ENCODE measurements at regions not wholly inside any gene's neighbourhood (a gene's known extent, or its start where the extent isn't known, plus 50 kb on each side); places are given as distances from the start of the nearest gene placed in this dataset.
"Not testable (repeated sequence)": the region's sequence is repeated elsewhere in the genome, so short reads cannot be mapped to it uniquely, and the experiment has no call there.

DNA sequence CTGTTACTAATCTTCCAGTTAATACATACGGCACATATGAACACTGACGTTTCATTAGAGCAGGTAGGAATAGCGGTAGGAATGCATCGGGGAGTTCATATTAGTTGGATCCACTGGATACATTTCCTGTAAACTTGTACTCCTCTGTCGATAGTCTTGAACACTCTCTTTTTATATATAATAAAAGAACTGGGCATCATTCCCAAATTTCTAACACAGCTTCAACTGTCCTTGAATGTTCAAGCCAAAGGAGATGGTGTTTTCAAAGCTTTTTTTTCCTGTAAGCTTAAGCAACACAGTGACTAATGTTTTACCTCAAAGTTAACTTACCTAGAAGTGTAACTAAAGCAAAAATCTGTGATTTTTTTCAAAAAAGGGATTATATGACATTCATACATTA lies 195.3 kb downstream of the UTRN start:
- no peak for DNase-seq

DNA sequence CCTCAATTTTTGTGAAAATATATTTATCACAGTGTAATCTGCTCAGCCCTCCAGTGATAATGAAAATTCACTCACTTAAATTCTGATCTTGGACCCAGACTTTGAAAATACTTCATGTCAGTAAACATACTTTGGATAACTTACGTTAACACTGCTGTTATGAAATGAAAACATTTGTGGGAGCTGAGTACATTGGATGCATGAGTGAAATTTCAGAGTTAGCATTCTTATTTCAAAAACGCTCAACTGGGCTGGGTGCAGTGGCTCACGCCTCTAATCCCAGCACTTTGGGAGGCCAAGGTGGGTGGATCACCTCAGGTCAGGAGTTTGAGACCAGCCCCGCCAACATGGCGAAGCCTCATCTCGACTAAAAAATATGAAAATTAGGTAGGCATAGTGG lies 196.4 kb downstream of the UTRN start:
- no peak for DNase-seq

DNA sequence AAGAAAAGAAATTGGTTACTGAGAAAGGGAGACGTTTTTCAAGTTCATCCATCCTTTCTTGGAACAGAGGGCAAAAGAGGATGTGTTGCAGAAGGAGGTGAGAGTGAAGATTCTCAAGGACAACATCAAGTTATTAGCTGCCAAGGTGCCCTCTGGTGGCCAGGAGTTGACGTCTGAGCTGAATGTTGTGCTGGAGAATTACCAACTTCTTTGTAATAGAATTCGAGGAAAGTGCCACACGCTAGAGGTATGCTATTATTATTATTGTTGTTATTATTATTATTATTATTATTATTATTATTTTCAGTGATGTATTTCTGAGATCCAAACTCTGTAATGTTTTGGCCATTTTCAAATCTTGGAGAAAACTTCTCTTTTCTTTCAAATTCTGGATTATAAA lies 197.0 kb downstream of the UTRN start:
- DNase-seq = peak; percentile 70

DNA sequence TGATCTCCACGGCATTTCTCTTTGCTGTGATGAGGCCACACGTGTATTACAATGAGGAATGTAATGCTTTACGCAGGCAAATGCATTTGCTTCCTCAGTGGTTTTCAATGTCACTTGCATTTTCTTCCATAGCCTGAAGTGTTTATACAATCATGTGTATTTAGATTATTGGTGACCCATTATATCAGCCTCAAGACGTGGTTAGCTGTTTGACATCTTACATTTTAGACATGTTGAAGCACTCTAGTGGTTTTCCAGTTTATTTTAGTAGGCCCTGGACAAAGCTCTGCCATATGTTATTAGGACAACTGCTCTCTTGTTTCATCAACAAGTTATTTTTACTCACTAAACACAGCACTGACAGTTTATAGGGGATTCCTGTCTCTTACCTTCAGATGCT lies 200.4 kb downstream of the UTRN start:
- DNase-seq = no peak

DNA sequence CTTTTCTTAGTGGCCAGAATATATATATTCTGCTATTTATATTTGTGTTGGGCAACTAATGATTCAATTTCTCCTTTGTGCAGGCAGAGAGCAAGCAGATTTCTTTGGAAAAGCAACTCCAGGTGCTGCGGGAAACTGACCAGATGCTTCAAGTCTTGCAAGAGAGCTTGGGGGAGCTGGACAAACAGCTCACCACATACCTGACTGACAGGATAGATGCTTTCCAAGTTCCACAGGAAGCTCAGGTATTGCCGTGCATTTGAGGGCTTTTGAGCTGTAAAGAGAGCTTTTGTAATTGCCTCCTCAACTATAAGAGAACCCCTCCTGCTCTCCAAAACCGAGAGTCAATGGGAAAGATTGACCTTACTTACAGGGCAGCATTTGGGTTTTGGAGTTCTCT lies 203.5 kb downstream of the UTRN start:
- DNase-seq = no peak

DNA sequence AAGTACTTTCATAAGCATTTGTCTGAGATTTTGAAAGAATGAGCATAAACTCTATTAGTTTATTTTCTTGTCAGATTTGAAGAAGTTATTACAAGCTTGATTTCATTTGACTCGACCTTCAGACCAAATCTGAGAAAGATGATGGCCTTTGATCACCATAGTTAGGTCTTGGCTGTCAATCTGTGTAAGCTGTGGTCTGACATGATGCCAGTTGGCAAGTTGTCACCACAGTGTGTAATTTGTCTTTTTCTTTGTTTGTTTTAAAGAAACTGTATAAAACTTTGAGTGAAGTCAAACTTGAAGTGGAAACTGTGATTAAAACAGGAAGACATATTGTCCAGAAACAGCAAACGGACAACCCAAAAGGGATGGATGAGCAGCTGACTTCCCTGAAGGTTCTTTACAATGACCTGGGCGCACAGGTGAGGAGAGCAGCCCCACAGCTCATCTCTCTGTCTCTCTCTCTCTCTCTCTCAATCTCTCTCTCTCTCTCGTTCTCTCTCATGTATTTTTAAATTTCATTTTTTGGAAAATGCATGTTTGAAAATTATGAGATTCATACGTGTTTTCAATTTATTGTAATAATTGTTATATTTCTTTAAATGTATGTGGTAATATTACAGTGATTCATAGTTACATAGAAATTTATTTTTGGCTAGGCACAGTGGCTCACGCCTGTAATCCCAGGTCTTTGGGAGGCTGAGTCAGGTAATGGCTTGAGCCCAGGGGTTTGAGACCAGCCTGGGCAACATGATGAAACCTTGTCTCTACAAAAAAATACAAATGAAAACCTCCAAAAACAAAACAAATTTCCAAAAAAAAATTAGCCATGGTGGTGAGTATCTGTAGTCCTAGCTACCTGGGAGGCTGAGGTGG lies 208.1 kb downstream of the UTRN start:
- no peak for DNase-seq

DNA sequence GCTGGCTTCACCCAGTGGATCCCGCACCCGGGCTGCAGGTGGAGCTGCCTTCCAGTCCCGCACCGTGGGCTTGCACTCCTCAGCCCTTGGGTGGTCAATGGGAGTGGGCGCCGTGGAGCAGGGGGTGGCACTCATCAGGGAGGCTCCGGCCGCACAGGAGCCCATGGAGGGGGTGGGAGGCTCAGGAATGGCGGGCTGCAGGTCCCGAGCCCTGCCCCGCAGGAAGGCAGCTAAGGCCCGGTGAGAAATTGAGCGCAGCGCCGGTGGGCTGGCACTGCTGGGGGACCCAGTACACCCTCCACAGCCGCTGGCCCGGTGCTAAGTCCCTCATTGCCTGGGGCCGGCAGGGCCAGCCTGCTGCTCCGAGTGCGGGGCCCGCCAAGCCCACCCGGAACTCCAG lies 209.9 kb downstream of the UTRN start:
- DNase-seq = not testable (repeated sequence)

DNA sequence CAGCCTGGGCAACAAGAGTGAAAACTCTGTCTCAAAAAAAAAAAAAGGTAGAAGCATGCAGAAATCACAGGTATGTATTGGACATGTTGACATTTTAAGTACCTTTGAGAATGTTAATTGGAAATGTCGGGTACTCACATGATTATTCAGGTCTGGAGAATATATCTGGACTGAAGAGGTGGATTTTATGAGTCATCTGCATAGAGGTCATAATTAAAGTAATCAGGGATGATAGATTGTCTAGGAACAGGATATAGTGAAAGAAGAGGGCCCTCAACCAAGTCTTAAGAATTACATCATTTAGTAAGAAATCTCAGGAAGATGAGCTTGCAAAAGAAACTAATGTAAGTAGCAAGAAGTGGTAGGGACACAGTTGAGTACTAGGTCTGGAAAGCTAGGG lies 212.5 kb downstream of the UTRN start:
- DNase-seq = no peak

DNA sequence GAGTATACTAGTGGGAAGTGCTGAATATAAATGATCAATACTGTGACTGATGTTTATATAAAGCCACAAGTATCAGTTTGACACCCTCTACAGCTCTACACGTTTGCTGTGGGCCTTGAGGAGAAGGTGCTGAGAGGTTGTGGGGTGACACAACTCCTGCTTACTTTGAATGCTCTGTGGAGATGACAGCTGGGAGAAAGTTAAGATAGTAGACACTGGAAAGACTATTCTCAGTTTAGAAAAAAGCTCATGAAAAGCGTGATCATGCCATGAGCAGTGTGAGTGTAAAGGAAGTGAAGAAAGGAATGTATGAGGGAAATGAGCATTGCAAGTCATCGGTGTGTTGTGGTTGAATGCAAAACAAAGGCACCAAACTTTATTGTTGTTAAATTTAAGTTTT lies 215.8 kb downstream of the UTRN start:
- no peak for DNase-seq

DNA sequence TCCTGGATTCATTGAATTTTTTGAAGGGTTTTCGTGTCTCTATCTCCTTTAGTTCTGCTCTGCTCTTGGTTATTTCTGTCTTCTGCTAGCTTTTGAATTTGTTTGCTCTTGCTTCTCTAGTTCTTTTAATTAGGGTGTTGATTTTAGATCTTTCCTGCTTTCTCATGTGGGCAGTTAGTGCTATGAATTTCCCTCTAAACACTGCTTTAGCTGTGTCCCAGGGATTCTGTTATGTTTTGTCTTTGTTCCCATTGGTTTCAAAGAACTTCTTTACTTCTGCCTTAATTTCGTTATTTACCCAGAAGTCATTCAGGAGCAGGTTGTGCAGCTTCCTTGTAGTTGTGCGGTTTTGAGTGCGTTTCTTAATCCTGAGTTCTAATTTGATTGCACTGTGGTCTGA lies 220.1 kb downstream of the UTRN start:
- DNase-seq = not testable (repeated sequence)

DNA sequence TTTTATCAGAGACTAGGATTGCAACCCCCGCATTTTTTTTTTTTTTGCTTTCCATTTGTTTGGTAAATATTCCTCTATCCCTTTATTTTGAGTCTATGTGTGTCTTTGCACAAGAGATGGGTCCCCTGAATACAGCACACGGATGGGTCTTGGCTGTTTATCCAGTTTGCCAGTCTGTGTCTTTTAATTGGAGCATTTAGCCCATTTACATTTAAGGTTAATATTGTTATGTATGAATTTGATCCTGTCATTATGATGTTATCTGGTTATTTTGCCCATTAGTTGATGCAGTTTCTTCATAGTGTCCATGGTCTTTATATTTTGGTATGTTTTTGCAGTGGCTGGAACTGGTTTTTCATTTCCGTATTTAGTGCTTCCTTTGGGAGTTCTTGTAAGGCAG lies 220.9 kb downstream of the UTRN start:
- DNase-seq = not testable (repeated sequence)

DNA sequence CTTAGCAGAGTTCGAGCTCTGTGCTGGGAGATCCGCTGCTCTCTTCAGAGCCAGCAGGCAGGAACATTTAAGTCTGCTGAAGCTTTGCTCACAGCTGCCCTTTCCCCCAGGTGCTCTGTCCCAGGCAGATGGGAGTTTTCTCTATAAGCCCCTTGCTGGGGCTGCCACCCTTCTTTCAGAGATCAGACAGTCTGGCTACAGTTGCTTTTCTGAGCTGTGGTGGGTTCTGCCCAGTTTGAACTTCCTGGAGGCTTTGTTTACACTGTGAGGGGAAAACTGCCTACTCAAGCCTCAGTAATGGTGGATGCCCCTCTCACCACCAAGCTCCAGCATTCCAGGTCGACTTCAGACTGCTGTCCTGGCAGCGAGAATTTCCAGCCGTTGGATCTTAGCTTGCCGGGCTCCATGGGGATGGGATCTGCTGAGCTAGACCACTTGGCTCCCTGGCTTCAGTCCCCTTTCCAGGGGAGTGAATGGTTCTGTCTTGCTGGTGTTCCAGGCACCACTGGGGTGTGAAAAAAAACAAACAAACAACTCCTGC lies 222.7 kb downstream of the UTRN start:
- not testable (repeated sequence) for DNase-seq

DNA sequence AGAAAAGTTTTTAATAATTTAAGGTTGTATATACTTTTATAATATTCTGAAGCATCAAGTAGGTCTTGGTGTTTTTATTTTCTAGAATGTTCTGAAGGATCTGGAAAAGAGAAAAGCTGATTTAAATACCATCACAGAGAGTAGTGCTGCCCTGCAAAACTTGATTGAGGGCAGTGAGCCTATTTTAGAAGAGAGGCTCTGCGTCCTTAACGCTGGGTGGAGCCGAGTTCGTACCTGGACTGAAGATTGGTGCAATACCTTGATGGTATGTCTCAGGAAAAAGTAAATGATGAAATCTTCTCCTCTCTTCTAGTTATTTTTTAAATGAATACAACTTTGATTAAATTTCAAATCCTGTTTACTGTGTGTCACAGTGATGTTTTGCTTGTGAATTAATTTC lies 225.7 kb downstream of the UTRN start:
- no peak for DNase-seq

DNA sequence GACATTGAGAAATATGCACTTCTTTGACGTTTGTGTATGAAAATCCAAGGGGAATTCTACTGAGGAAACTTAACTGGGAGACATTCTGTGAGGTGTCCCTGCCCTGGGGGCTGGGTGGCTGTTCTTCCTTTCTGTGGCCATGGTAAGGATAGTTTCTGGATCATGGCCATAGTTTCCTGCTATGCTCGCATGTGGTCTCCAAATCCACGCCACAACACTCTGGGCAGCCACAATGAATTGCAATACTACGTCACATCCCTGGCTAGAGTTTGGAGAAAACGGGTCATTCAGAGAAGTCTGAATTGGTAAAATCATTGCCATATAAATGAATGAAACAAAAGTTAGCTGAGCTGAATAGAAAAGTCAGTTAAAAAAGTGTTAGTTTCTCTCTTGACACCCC lies 230.6 kb downstream of the UTRN start:
- DNase-seq = no peak

DNA sequence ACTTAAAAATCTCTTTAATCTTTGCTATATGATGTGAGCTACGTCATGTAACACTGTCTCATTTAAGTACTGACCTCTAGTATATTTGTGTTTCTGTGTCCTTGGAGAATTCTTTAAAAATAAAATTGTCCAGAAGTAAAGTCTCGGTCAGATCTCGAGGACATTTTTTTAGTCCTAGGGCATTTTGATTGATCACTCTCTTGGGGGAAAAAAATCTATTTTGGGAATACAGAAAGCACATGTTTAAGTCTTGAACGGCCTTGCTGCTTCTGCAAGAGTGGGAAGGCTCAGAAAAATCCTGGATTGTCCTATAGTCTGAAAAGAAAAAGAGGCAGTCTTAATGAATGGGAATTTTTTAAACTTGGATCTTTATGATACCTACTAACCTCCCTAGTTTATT lies 234.3 kb downstream of the UTRN start:
- DNase-seq = no peak

DNA sequence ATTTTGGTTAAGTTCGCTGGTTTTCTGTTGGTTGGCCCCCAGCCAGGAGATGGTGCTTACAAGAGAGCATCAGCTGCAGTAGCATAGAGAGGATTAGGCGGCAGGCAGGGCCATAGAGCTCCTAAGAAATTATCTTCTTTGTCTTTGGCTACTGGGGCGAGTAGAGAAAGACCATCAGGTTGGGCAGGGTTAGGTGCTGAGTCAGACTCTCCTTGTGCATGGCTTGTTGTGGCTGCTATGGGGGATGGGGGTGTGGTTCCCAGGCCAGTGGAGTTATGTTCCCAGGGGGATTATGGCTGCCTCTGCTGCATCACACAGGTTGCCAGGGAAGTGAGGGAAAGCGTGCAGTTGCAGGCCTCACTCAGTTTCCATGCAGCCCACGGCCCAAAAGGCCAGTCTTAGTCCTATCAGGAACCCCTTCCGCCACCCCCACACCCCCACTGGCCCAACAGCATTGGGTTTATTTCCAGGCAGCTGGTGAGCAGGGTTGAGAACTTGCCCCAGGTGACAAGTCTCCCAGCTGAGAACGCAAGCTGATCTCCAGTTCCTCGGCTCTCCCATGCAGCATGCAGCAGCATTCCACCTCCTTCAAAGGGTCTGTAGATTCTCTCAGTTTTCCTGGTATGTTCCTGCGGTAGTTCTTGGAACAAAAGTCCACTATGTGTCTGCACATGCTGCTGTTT lies 243.7 kb downstream of the UTRN start:
- no peak for DNase-seq

DNA sequence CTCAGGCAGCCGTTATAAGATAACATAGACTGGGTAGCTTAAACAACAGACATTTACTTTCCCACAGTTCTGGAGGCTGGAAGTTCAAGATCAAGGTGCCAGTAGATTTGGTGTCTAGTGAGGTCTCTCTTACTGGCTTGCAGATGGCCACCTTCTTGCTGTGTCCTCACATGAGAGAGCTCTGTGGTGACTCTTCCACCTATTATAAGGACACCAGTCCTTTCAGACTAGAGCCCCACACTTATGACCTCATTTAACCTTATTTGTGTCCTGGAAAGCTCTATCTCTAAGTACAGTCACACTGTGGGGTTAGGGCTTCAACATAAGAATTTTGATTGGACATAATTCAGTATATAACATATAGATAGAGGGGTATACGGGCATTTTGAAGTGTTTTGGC lies 245.0 kb downstream of the UTRN start:
- no peak for DNase-seq

DNA sequence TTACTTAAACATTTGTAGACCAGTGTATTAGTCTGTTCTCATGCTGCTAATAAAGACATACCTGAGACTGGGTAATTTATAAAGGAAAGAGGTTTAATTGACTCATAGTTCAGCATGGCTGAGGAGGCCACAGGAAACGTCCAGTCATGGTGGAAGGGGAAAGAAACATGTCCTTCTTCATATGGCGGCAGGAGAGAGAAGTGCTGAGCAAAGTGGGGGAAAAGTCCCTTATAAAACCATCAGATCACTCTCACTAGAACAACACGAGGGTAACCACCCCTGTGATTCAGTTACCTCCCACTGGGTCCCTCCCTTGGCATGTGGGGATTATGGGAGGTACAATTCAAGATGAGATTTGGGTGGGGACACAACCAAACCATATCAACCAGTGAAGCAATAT lies 247.1 kb downstream of the UTRN start:
- not testable (repeated sequence) for DNase-seq

DNA sequence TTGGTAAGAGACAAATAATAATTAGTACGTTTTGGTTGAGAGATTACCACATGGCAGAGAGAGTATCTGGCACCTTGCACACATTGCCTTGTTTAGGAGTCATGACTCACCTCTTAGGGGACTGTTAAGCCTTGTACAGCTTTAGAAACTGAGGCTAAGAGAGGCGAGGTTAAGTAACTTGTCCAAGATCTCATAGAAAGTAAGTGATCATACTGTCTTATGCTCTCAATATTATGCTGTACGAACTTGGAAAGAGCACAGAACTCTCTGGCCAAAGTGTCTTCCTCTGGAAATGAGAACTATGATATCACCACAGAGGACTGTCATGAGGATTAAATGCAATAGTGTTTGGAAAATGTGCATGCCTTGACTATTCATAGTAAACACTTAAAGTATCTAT lies 249.0 kb downstream of the UTRN start:
- DNase-seq = no peak

DNA sequence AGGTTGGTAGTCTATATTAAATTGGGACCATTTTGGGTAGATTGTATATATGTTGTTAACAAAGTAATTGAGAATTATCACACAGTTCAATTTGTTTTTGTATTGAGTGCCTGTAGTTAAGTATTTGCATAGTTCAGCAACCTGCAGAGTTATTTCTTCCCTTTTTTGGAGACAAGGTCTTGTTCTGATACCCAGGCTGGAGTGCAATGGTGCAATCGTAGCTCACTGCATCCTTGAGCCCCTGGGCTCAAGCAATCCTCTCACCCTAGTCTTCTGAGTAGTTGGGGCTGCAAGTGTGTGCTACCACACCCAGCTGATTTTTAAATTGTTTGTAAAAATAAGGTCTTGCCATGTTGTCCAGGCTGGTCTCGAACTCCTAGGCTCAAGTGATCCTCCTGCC lies 250.5 kb downstream of the UTRN start:
- DNase-seq = no peak

DNA sequence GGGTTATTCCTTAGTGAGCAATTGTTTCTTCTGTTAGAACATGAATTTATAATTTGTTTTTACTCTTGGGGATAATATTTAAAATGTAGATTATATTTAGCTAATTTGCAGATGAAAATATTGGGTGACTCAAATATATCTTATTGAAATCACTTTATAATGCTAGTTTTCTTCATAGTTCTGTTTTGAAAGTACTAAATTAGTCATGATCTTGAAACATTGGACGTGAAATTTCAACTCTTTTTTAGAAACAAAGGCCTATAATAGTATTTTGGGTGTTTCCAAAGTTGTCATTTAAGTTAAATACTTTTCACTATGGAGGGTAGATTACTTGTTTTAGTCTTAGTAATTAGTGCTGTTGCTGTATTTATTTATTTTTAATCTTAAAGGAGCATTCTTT lies 250.9 kb downstream of the UTRN start:
- DNase-seq = no peak

DNA sequence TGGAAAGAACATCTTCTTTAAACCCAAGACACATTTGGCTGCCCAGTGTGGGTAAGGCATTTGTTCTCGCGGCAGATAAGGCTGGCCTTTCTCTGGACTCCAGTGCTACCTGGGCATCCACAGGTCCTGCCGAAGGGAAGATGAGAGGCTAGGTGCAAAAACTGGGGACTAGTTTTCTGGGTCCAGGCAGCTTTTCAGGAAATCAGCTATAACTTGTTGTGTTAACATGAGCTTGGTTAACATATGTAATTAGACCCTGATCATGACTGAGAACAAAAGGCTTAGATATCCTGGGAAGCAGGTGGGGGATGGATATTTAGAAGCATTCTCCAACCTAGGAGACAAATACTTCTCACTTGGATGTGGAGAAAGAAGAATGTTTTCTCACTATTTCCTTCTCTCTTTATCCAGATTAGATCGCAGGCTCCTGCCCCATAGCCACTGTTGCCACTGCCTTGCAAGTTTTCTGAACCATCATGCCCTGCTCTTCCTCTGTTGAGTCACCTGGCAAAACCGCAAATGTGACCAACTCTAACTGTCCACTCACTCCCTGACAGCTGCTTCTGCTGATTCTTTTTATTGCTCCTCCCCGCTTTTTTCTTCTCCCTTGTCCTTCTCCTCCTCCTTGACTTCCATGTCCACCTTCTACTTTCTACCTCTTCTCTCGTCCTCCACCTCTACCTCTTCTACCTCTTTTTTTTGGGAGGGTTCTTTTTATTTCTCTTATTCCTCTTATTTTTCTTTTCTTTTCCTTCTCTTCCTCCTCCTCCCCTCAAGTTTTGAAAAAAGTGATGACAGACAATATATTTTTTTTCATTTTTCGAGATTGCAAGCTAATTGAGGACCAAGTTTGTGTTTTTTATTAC lies 258.1 kb downstream of the UTRN start:
- DNase-seq = no peak

DNA sequence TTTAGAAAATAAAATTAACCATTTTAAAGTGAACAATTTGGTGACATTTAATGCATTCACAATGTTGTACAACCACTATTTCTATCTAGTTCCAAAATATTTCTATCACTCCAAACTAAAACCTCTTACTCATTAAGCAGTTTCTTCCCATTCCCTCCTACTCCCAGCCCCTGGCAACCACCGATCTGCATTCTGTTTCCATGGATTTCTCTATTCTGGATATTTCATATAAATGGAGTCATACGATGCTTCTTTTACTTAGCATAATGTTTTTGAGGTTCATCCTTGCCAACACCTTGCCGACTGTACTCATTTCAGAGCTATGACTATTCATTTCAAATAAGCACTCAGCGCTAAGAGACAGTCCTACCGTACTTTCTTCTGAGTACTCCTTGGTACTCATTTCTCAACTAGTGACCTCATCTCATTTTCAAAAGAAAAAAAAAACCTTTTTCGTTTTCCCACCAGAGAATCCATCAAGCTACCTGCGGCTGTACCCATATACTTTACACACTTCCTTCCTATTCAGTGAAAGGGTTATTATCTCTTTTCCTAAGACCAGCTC lies 259.2 kb downstream of the UTRN start:
- no peak for DNase-seq
